Retinal pigment epithelial cell (primary cell): ENCODE measurements at regions not wholly inside any gene's neighbourhood (a gene's known extent, or its start where the extent isn't known, plus 50 kb on each side); places are given as distances from the start of the nearest gene placed in this dataset.

Experiments
- DNase-seq: peaks from one replicate; pipeline ENCODE4 v3.0.0-alpha.2; 2010; ENCODE audit warnings: low read depth
- H3K4me3 ChIP-seq: 2 replicates; pipeline ENCODE4 v1.5.1; 2011; ENCODE audit warnings: mild to moderate bottlenecking, low read length, control low read depth, moderate library complexity
- CTCF ChIP-seq: conservative IDR thresholded peaks from 2 replicates; pipeline ENCODE4 v1.5.1; 2011; ENCODE audit warnings: low read depth, low read length, control low read depth, inconsistent platforms

GRCh38 chr4:96654045-96654444 is 814.2 kb downstream of the PDHA2 start:
- DNase-seq = no peak
- no peak for TF ChIP-seq CTCF
- H3K4me3 ChIP-seq = no peak overlapping the region

- no peak for TF ChIP-seq CTCF
- H3K4me3 ChIP-seq = no peak overlapping the region
- no peak for DNase-seq
Measured at GRCh38 chr4:96670381-96670780, 830.5 kb downstream of the PDHA2 start.

- DNase-seq = no peak
- no peak for TF ChIP-seq CTCF
- H3K4me3 ChIP-seq = no peak overlapping the region
Measured at GRCh38 chr4:96675416-96675815, 835.5 kb downstream of the PDHA2 start.

- peak; percentile 43 for DNase-seq
- no peak overlapping the region for H3K4me3 ChIP-seq
- TF ChIP-seq CTCF = no peak
Measured at GRCh38 chr4:96675896-96676295, 836.0 kb downstream of the PDHA2 start.

GRCh38 chr4:96676754-96677435 is 837.0 kb downstream of the PDHA2 start:
- no peak for DNase-seq
- H3K4me3 ChIP-seq = no peak overlapping the region
- TF ChIP-seq CTCF = no peak

GRCh38 chr4:96677499-96677898 is 837.6 kb downstream of the PDHA2 start:
- DNase-seq = peak; percentile 35
- TF ChIP-seq CTCF = no peak
- no peak overlapping the region for H3K4me3 ChIP-seq

- no peak for TF ChIP-seq CTCF
- peak; percentile 44 for DNase-seq
- H3K4me3 ChIP-seq = no peak overlapping the region
Measured at GRCh38 chr4:96681218-96681617, 841.3 kb downstream of the PDHA2 start.
